Immature natural killer cell (primary cell): ENCODE measurements at regions not wholly inside any gene's neighbourhood (a gene's known extent, or its start where the extent isn't known, plus 50 kb on each side); places are given as distances from the start of the nearest gene placed in this dataset.
"Not testable (repeated sequence)": the region's sequence is repeated elsewhere in the genome, so short reads cannot be mapped to it uniquely, and the experiment has no call there.

Experiments used
- DNase-seq, 3 donors: peaks; one replicate each; pipeline ENCODE4 v3.0.0; 2022; ENCODE audit warnings: mixed read lengths in 1 of 3
- H3K27ac Mint-ChIP-seq, 6 donors: one replicate each; pipeline ENCODE4 v1.8.0; 2020; ENCODE audit warnings: mixed read lengths in 6 of 6, mild to moderate bottlenecking in 5 of 6, inconsistent platforms in 4 of 6, moderate library complexity in 3 of 6
- H3K27me3 Mint-ChIP-seq, 3 donors: one replicate each; pipeline ENCODE4 v1.8.0; 2020 to 2021; ENCODE audit warnings: low read depth in 3 of 3, mild to moderate bottlenecking in 3 of 3, mixed read lengths in 3 of 3, moderate library complexity in 3 of 3, inconsistent platforms in 1 of 3
- H3K36me3 Mint-ChIP-seq, 3 donors: one replicate each; pipeline ENCODE4 v1.8.0; 2020; ENCODE audit warnings: mixed read lengths in 3 of 3, inconsistent platforms in 2 of 3, mild to moderate bottlenecking in 2 of 3
- H3K4me1 Mint-ChIP-seq, 2 donors: one replicate each; pipeline ENCODE4 v1.8.0; 2020; ENCODE audit warnings: inconsistent platforms in 2 of 2, mild to moderate bottlenecking in 2 of 2, mixed read lengths in 2 of 2, moderate library complexity in 1 of 2
- H3K4me3 Mint-ChIP-seq, 5 donors: one replicate each; pipeline ENCODE4 v1.8.0; 2020; ENCODE audit warnings: mild to moderate bottlenecking in 5 of 5, mixed read lengths in 5 of 5, inconsistent platforms in 3 of 5, moderate library complexity in 3 of 5
- H3K9me3 Mint-ChIP-seq, 6 donors: one replicate each; pipeline ENCODE4 v1.8.0; 2020; ENCODE audit warnings: mild to moderate bottlenecking in 6 of 6, mixed read lengths in 6 of 6, inconsistent platforms in 4 of 6, moderate library complexity in 3 of 6

- no peak overlapping the region for H3K27ac Mint-ChIP-seq
- peaks cover 0 to 9% (median 2%) of the 10 kb centered on the region in 6 donors for H3K9me3 Mint-ChIP-seq
- peaks cover 0 to 3% (median 0%) of the 10 kb centered on the region in 3 donors for H3K27me3 Mint-ChIP-seq
- no peak overlapping the region for H3K4me3 Mint-ChIP-seq
- no peaks in the 10 kb centered on the region for H3K36me3 Mint-ChIP-seq
- DNase-seq, result no peak
- H3K4me1 Mint-ChIP-seq, result no peaks in the 10 kb centered on the region
These were observed 182.4 kb downstream of the COX18 start for GRCh38 chr4:72887152-72887551.

GRCh38 chr4:72886602-72887001 is 182.9 kb downstream of the COX18 start:
- no peak for DNase-seq
- Mint-ChIP-seq H3K27ac (no peak overlapping the region), H3K27me3 (peaks cover 0 to 3% (median 0%) of the 10 kb centered on the region in 3 donors), H3K4me1 (no peaks in the 10 kb centered on the region), H3K4me3 (no peak overlapping the region), H3K36me3 (no peaks in the 10 kb centered on the region), H3K9me3 (peaks cover 0 to 14% (median 2%) of the 10 kb centered on the region in 6 donors)

GRCh38 chr4:72884225-72884624 is 185.3 kb downstream of the COX18 start:
- H3K4me1 Mint-ChIP-seq, DNase-seq, H3K4me3 Mint-ChIP-seq, H3K27me3 Mint-ChIP-seq, H3K27ac Mint-ChIP-seq, H3K36me3 Mint-ChIP-seq: not testable (repeated sequence)
- H3K9me3 Mint-ChIP-seq, result peaks cover 0 to 14% (median 2%) of the 10 kb centered on the region in 6 donors

GRCh38 chr4:72876946-72877345 is 192.6 kb downstream of the COX18 start:
- peaks cover 0 to 8% (median 3%) of the 10 kb centered on the region in 6 donors for H3K9me3 Mint-ChIP-seq
- no peak overlapping the region for H3K27ac Mint-ChIP-seq
- H3K4me3 Mint-ChIP-seq, result no peak overlapping the region
- H3K4me1 Mint-ChIP-seq, result no peaks in the 10 kb centered on the region
- H3K36me3 Mint-ChIP-seq, result no peaks in the 10 kb centered on the region
- DNase-seq, result no peak
- H3K27me3 Mint-ChIP-seq, result no peaks in the 10 kb centered on the region

GRCh38 chr4:72875545-72875944 is 194.0 kb downstream of the COX18 start:
- no peaks in the 10 kb centered on the region for H3K4me1 Mint-ChIP-seq
- H3K36me3 Mint-ChIP-seq, result no peaks in the 10 kb centered on the region
- no peak for DNase-seq
- H3K4me3 Mint-ChIP-seq, result no peak overlapping the region
- H3K9me3 Mint-ChIP-seq, result peaks cover 0 to 7% (median 4%) of the 10 kb centered on the region in 6 donors
- H3K27me3 Mint-ChIP-seq, result no peaks in the 10 kb centered on the region
- no peak overlapping the region for H3K27ac Mint-ChIP-seq

GRCh38 chr4:72875138-72875537 is 194.4 kb downstream of the COX18 start:
- peaks cover 0 to 7% (median 5%) of the 10 kb centered on the region in 6 donors for H3K9me3 Mint-ChIP-seq
- H3K27me3 Mint-ChIP-seq, result no peaks in the 10 kb centered on the region
- H3K4me3 Mint-ChIP-seq, result no peak overlapping the region
- H3K36me3 Mint-ChIP-seq, result no peaks in the 10 kb centered on the region
- no peak overlapping the region for H3K27ac Mint-ChIP-seq
- no peak for DNase-seq
- H3K4me1 Mint-ChIP-seq, result no peaks in the 10 kb centered on the region

- Mint-ChIP-seq H3K36me3 (no peaks in the 10 kb centered on the region), H3K4me3 (no peak overlapping the region), H3K27ac (no peak overlapping the region), H3K9me3 (peaks cover 3 to 23% (median 9%) of the 10 kb centered on the region in 6 donors), H3K27me3 (no peaks in the 10 kb centered on the region), H3K4me1 (no peaks in the 10 kb centered on the region)
- no peak for DNase-seq
These were observed 204.6 kb downstream of the COX18 start for GRCh38 chr4:72864898-72865297.

- not testable (repeated sequence) for H3K27me3 Mint-ChIP-seq, H3K4me1 Mint-ChIP-seq, H3K27ac Mint-ChIP-seq, H3K4me3 Mint-ChIP-seq, DNase-seq, H3K36me3 Mint-ChIP-seq
- peaks cover 3 to 23% (median 9%) of the 10 kb centered on the region in 6 donors for H3K9me3 Mint-ChIP-seq
These were observed 205.2 kb downstream of the COX18 start for GRCh38 chr4:72864277-72864676.

- H3K27me3 Mint-ChIP-seq, result peaks cover 0 to 2% (median 0%) of the 10 kb centered on the region in 3 donors
- no peaks in the 10 kb centered on the region for H3K36me3 Mint-ChIP-seq
- peaks cover 0 to 15% (median 5%) of the 10 kb centered on the region in 6 donors for H3K9me3 Mint-ChIP-seq
- H3K27ac Mint-ChIP-seq, result no peak overlapping the region
- H3K4me3 Mint-ChIP-seq, result no peak overlapping the region
- H3K4me1 Mint-ChIP-seq, result no peaks in the 10 kb centered on the region
- DNase-seq, result no peak
These were observed 208.8 kb downstream of the COX18 start for GRCh38 chr4:72860766-72861165.

- Mint-ChIP-seq H3K4me3 (no peak overlapping the region), H3K4me1 (no peaks in the 10 kb centered on the region), H3K27me3 (peaks cover 0 to 2% (median 2%) of the 10 kb centered on the region in 3 donors), H3K27ac (no peak overlapping the region), H3K9me3 (peaks cover 0 to 10% (median 4%) of the 10 kb centered on the region in 6 donors), H3K36me3 (no peaks in the 10 kb centered on the region)
- no peak for DNase-seq
These were observed 211.2 kb downstream of the COX18 start for GRCh38 chr4:72858328-72858727.

- Mint-ChIP-seq H3K36me3 (no peaks in the 10 kb centered on the region), H3K4me1 (no peaks in the 10 kb centered on the region), H3K4me3 (no peak overlapping the region), H3K27me3 (peaks cover 0 to 2% (median 2%) of the 10 kb centered on the region in 3 donors), H3K27ac (no peak overlapping the region), H3K9me3 (peaks cover 0 to 11% (median 4%) of the 10 kb centered on the region in 6 donors)
- no peak for DNase-seq
These were observed 211.7 kb downstream of the COX18 start for GRCh38 chr4:72857787-72858186.

GRCh38 chr4:72857216-72857615 is 212.3 kb downstream of the COX18 start:
- H3K27me3 Mint-ChIP-seq, result peaks cover 0 to 2% (median 2%) of the 10 kb centered on the region in 3 donors
- no peak overlapping the region for H3K4me3 Mint-ChIP-seq
- DNase-seq, result no peak
- H3K9me3 Mint-ChIP-seq, result peaks cover 0 to 11% (median 4%) of the 10 kb centered on the region in 6 donors
- H3K4me1 Mint-ChIP-seq, result no peaks in the 10 kb centered on the region
- H3K27ac Mint-ChIP-seq, result no peak overlapping the region
- H3K36me3 Mint-ChIP-seq, result no peaks in the 10 kb centered on the region

GRCh38 chr4:72846280-72847111 is 223.0 kb downstream of the COX18 start:
- H3K36me3 Mint-ChIP-seq, result peaks cover 0 to 5% (median 0%) of the 10 kb centered on the region in 3 donors
- no peak overlapping the region for H3K4me3 Mint-ChIP-seq
- no peak for DNase-seq
- peaks cover 5 to 21% (median 13%) of the 10 kb centered on the region in 6 donors for H3K9me3 Mint-ChIP-seq
- H3K4me1 Mint-ChIP-seq, result no peaks in the 10 kb centered on the region
- no peak overlapping the region for H3K27ac Mint-ChIP-seq
- peaks cover 0 to 2% (median 0%) of the 10 kb centered on the region in 3 donors for H3K27me3 Mint-ChIP-seq

GRCh38 chr4:72843466-72843865 is 226.1 kb downstream of the COX18 start:
- peaks cover 0 to 5% (median 0%) of the 10 kb centered on the region in 3 donors for H3K36me3 Mint-ChIP-seq
- H3K9me3 Mint-ChIP-seq, result peaks cover 0 to 16% (median 5%) of the 10 kb centered on the region in 6 donors

More at GRCh38 chr4:72843466-72843865, 226.1 kb downstream of the COX18 start:
- H3K4me3 Mint-ChIP-seq, result no peak overlapping the region
- H3K27ac Mint-ChIP-seq, result no peak overlapping the region
- DNase-seq, result no peak
- H3K4me1 Mint-ChIP-seq, result no peaks in the 10 kb centered on the region
- H3K27me3 Mint-ChIP-seq, result peaks cover 0 to 2% (median 0%) of the 10 kb centered on the region in 3 donors
